ENCODE measurements at regions not wholly inside any gene's neighbourhood (a gene's known extent, or its start where the extent isn't known, plus 50 kb on each side); places are given as distances from the start of the nearest gene placed in this dataset.

GRCh38 chr15:47409038-47409437 lies 308.3 kb upstream of the SEMA6D start:
- TF ChIP-seq CTCF (IDR thresholded peaks at IDR 0.05) = no peak
- TF ChIP-seq POLR2A (IDR thresholded peaks at IDR 0.05) = no peak

Measured in adrenal gland (tissue), 5 donors.